ENCODE measurements at regions not wholly inside any gene's neighbourhood (a gene's known extent, or its start where the extent isn't known, plus 50 kb on each side); places are given as distances from the start of the nearest gene placed in this dataset.

GRCh38 chr5:32989815-32990214 lies 278.7 kb downstream of the NPR3 start:
- Histone ChIP-seq H3K27ac (ENCODE audit: low read length) (no peak overlapping the region), H3K36me3 (ENCODE audit: low read depth, low read length) (no peaks in the 10 kb centered on the region), H3K27me3 (ENCODE audit: low read length) (no peaks in the 10 kb centered on the region), H3K79me2 (ENCODE audit: low read length) (no peaks in the 10 kb centered on the region), H3K9me3 (ENCODE audit: low read length) (no peaks in the 10 kb centered on the region), H3K4me1 (ENCODE audit: insufficient read depth, low read length) (peaks cover 14% of the 10 kb centered on the region), H3K9ac (ENCODE audit: low read length) (no peak overlapping the region), H3K4me3 (ENCODE audit: low read length) (no peak overlapping the region), H2AFZ (ENCODE audit: low read length) (no peak overlapping the region), H3K4me2 (ENCODE audit: low read length) (no peak overlapping the region), H4K20me1 (ENCODE audit: low read length) (no peaks in the 10 kb centered on the region), H3F3A (ENCODE audit: low read length, unreplicated experiment) (no peaks in the 10 kb centered on the region), H3K9me2 (replicated peaks; ENCODE audit: low read length) (no peaks in the 10 kb centered on the region)
- ATAC-seq (no peak), DNase-seq (no peak)
- BruUV-seq (replicated peaks) = no TSS peak
- ChIA-PET POLR2A (ENCODE audit: unreplicated experiment) (no interaction called here), CTCF (no interaction called here)
- TF ChIP-seq EZH2 (IDR thresholded peaks at IDR 0.05; ENCODE audit: low read length, unreplicated experiment) (no peak), EZH2phosphoT487 (IDR thresholded peaks at IDR 0.05; ENCODE audit: borderline replicate concordance, low read length) (no peak), CTCF (conservative IDR thresholded peaks at IDR 0.05; ENCODE audit: low read depth, low read length) (no peak)
- intact Hi-C loops (cut with micrococcal nuclease) = no loop called here

GRCh38 chr5:32990593-32991420 lies 279.7 kb downstream of the NPR3 start:
- Histone ChIP-seq H2AFZ (ENCODE audit: low read length) (no peak overlapping the region), H3K79me2 (ENCODE audit: low read length) (no peaks in the 10 kb centered on the region), H3K9ac (ENCODE audit: low read length) (no peak overlapping the region), H3K9me3 (ENCODE audit: low read length) (no peaks in the 10 kb centered on the region), H3K4me3 (ENCODE audit: low read length) (no peak overlapping the region), H4K20me1 (ENCODE audit: low read length) (no peaks in the 10 kb centered on the region), H3F3A (ENCODE audit: low read length, unreplicated experiment) (no peaks in the 10 kb centered on the region), H3K27me3 (ENCODE audit: low read length) (no peaks in the 10 kb centered on the region), H3K4me1 (ENCODE audit: insufficient read depth, low read length) (peaks cover 7% of the 10 kb centered on the region; the same call in 1 of the 2 replicates), H3K27ac (ENCODE audit: low read length) (no peak overlapping the region), H3K9me2 (replicated peaks; ENCODE audit: low read length) (no peaks in the 10 kb centered on the region), H3K4me2 (ENCODE audit: low read length) (no peak overlapping the region), H3K36me3 (ENCODE audit: low read depth, low read length) (no peaks in the 10 kb centered on the region)
- ChIA-PET POLR2A (ENCODE audit: unreplicated experiment) (no interaction called here), CTCF (no interaction called here)
- no peak for DNase-seq
- no peak for ATAC-seq
- TF ChIP-seq CTCF (conservative IDR thresholded peaks at IDR 0.05; ENCODE audit: low read depth, low read length) = no peak
- TF ChIP-seq EZH2phosphoT487 (IDR thresholded peaks at IDR 0.05; ENCODE audit: borderline replicate concordance, low read length) = no peak
- TF ChIP-seq EZH2 (IDR thresholded peaks at IDR 0.05; ENCODE audit: low read length, unreplicated experiment) = no peak
- intact Hi-C loops (cut with micrococcal nuclease) = no loop called here
- no TSS peak for BruUV-seq (replicated peaks)

DNA sequence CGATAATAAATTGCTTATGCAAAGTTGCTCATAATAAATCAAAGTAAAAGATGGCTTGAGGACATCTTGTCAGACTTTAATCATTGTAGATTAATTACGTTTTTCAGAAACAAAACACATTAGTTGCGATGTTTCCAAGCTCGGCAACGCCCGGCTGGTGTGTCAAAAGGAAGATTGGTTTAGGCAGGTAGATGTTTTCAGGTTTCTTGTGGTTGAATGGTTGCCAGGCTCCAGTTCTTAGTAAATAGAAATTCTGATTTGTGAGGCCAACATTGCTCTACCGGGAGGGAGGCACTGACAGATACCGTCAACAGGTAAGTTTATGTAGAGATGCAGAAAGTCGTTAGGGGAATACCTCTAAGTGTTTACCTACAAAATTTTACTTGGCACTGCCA lies 280.3 kb downstream of the NPR3 start:
- Histone ChIP-seq H4K20me1 (ENCODE audit: low read length) (no peaks in the 10 kb centered on the region), H3K4me3 (ENCODE audit: low read length) (no peak overlapping the region), H3K9me2 (replicated peaks; ENCODE audit: low read length) (no peaks in the 10 kb centered on the region), H3K9ac (ENCODE audit: low read length) (no peak overlapping the region), H3K36me3 (ENCODE audit: low read depth, low read length) (no peaks in the 10 kb centered on the region), H3K79me2 (ENCODE audit: low read length) (no peaks in the 10 kb centered on the region), H3K27me3 (ENCODE audit: low read length) (no peaks in the 10 kb centered on the region), H3F3A (ENCODE audit: low read length, unreplicated experiment) (no peaks in the 10 kb centered on the region), H3K4me1 (ENCODE audit: insufficient read depth, low read length) (peaks cover 7% of the 10 kb centered on the region; the same call in 1 of the 2 replicates), H3K4me2 (ENCODE audit: low read length) (no peak overlapping the region), H3K9me3 (ENCODE audit: low read length) (no peaks in the 10 kb centered on the region), H2AFZ (ENCODE audit: low read length) (no peak overlapping the region), H3K27ac (ENCODE audit: low read length) (no peak overlapping the region)
- no peak for ATAC-seq
- CTCF ChIA-PET = no interaction called here
- no peak for DNase-seq
- POLR2A ChIA-PET (ENCODE audit: unreplicated experiment) = no interaction called here
- TF ChIP-seq CTCF (conservative IDR thresholded peaks at IDR 0.05; ENCODE audit: low read depth, low read length) (no peak), EZH2 (IDR thresholded peaks at IDR 0.05; ENCODE audit: low read length, unreplicated experiment) (no peak), EZH2phosphoT487 (IDR thresholded peaks at IDR 0.05; ENCODE audit: borderline replicate concordance, low read length) (no peak)
- no TSS peak for BruUV-seq (replicated peaks)
- intact Hi-C loops (cut with micrococcal nuclease) = no loop called here

Measured in PC-3 (cell line).